Small intestine (tissue), 7 donors: ENCODE measurements at regions not wholly inside any gene's neighbourhood (a gene's known extent, or its start where the extent isn't known, plus 50 kb on each side); places are given as distances from the start of the nearest gene placed in this dataset.

Experiments
- DNase-seq, 2 donors: peaks; one replicate each; pipeline versions ENCODE4 v3.0.0 to v3.0.0-alpha.2; 2013
- FAIRE-seq: peaks from 2 replicates; lab custom pipeline; 2012; peaks lifted over from hg19 to GRCh38; lab: Jason Lieb, UNC
- H3K27ac ChIP-seq, 3 donors: one replicate each; pipeline ENCODE4 v1.5.1; 2013; ENCODE audit warnings: low read length in 2 of 3, mild to moderate bottlenecking in 2 of 3, control low read depth in 1 of 3, inconsistent platforms in 1 of 3, low read depth in 1 of 3, moderate library complexity in 1 of 3
- H3K27me3 ChIP-seq, 3 donors: one replicate each; pipeline ENCODE4 v1.6.1; 2013; ENCODE audit warnings: low read length in 3 of 3, inconsistent platforms in 1 of 3; ENCODE audit not compliant: control insufficient read depth in 3 of 3, insufficient read depth in 3 of 3
- H3K36me3 ChIP-seq, 3 donors: one replicate each; pipeline ENCODE4 v1.6.1; 2013; ENCODE audit warnings: low read length in 3 of 3, inconsistent platforms in 1 of 3, low read depth in 1 of 3, mild to moderate bottlenecking in 1 of 3, moderate library complexity in 1 of 3; ENCODE audit not compliant: control insufficient read depth in 3 of 3, insufficient read depth in 2 of 3
- H3K4me1 ChIP-seq, 3 donors: one replicate each; pipeline ENCODE4 v1.6.1; 2013; ENCODE audit warnings: low read length in 2 of 3, inconsistent platforms in 1 of 3, low read depth in 1 of 3, mild to moderate bottlenecking in 1 of 3, moderate library complexity in 1 of 3; ENCODE audit not compliant: control insufficient read depth in 3 of 3, insufficient read depth in 2 of 3
- H3K4me3 ChIP-seq, 3 donors: one replicate each; pipeline ENCODE4 v1.5.1; 2013; ENCODE audit warnings: low read length in 3 of 3, control low read depth in 1 of 3, inconsistent platforms in 1 of 3, low read depth in 1 of 3, mild to moderate bottlenecking in 1 of 3, moderate library complexity in 1 of 3
- H3K9me3 ChIP-seq, 2 donors: one replicate each; pipeline ENCODE4 v1.6.1; 2013; ENCODE audit warnings: low read depth in 1 of 2, low read length in 1 of 2; ENCODE audit not compliant: control insufficient read depth in 2 of 2, insufficient read depth in 1 of 2
- WGBS, 3 donors: extraction: QIAGEN DNeasy Blood & Tissue Kit; methylation state at CpG; one replicate each; pipeline ENCODE4 v1.1.7; 2013; 5-methylcytosine and 5-hydroxymethylcytosine counted together
- donor health status: healthy with polysubstance abuse.
- donor health status: control.
- donor health status: control.
- donor health status: Bipolar disorder and iron deficiency.
- donor health status: healthy.

DNA sequence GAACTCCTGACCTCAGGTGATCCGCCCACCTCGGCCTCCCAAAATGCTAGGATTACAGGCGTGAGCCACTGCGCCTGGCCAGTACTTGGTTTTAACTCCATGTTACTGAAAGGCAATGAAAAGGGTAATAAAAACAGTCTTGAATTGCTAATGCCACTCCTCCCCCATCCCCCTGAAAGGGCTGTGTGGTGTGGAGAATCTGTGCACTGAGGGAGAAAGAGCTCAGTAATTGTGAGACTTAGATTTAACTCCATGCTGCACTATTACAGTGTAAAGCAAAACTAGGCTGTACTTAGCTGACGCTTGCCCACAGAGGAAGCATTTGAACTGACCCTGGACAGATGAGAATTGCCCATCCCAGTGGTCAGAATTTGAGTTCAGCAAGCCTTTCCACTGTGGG is 1662.4 kb upstream of the ACO1 start:
- H3K36me3 ChIP-seq: no peaks in the 10 kb centered on the region
- 62 to 74% (median 70%) methylated on average over 5 of the region's 5 CpGs for WGBS, 3 donors
- no peaks in the 10 kb centered on the region for H3K27me3 ChIP-seq
- FAIRE-seq (no peak), DNase-seq (no peak)
- H3K9me3 ChIP-seq: no peaks in the 10 kb centered on the region
- H3K27ac ChIP-seq: no peak overlapping the region
- H3K4me1 ChIP-seq: no peaks in the 10 kb centered on the region
- no peak overlapping the region for H3K4me3 ChIP-seq

DNA sequence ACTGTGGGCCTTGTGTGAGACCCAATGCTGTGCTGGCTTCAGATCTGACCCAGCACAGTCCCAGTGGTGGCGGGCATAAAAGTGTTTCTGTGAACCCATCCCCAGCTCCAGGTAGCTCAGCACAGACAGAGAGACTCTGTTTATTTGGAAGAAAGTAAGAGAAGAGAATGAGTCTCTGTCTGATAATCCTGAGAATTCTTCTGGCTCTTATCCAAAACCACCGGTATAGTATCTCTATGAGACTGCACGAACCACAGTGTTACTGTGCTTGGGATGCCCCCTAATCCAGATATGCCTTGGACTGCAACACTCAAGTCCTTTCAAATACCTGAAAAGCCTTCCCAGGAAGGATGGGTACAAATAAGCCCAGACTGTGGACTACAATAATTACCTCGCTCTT is 1660.8 kb upstream of the ACO1 start:
- DNase-seq (no peak), FAIRE-seq (no peak)
- Histone ChIP-seq H3K4me3 (no peak overlapping the region), H3K9me3 (no peaks in the 10 kb centered on the region), H3K27me3 (no peaks in the 10 kb centered on the region), H3K36me3 (no peaks in the 10 kb centered on the region), H3K27ac (no peak overlapping the region), H3K4me1 (no peaks in the 10 kb centered on the region)
- 63 to 82% (median 76%) methylated on average over 4 of the region's 4 CpGs for WGBS, 3 donors

DNA sequence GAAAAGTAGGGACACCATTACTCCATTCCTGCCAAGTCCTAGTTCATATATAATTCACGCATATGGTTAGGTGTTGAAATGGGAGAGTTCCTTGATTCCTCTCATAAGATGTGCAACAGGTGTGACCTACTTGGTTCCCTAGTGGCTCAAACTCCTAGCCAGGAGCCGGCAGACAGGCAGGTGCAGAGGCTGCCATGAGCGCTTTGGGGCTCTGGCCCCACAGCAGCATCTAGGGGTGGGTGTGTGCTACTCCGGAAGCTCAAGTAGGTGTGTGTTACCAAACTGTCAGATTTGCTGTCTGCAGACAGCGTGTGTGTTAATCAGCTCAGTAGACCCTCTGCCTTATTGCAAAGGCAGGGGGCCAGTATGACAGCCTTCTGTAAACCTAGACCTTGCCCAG is 1652.4 kb upstream of the ACO1 start:
- FAIRE-seq (no peak), DNase-seq (no peak)
- 81 to 93% (median 84%) methylated on average over 5 of the region's 5 CpGs for WGBS, 3 donors

DNA sequence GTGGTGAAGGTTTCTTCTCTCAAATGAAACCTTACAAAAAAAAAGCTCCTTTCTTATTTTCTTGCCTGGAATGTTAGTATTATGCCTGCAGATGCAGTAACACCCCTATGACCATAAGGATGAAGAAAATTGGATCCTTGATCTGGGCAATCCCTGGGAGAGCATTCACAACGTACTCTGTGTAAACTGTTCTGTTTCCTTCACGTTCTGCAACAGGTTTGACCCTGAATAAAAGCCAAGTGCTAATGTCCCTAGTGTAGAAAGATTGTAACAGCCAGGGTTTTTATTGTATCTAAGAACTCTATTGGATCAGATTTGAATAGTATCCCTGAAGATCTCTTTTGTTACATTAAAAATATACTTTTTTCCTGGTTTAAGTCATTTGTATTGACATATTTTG is 1639.6 kb upstream of the ACO1 start:
- no peak for FAIRE-seq
- Histone ChIP-seq H3K4me1 (no peaks in the 10 kb centered on the region), H3K9me3 (no peaks in the 10 kb centered on the region), H3K27me3 (no peaks in the 10 kb centered on the region), H3K27ac (no peak overlapping the region), H3K36me3 (no peaks in the 10 kb centered on the region), H3K4me3 (no peak overlapping the region)
- DNase-seq: no peak
- 48 to 64% (median 52%) methylated on average over 2 of the region's 2 CpGs for WGBS, 3 donors

More for the DNA sequence above, 1652.4 kb upstream of the ACO1 start:
- H3K27ac ChIP-seq: no peak overlapping the region
- H3K9me3 ChIP-seq: no peaks in the 10 kb centered on the region
- H3K36me3 ChIP-seq: no peaks in the 10 kb centered on the region
- no peaks in the 10 kb centered on the region for H3K27me3 ChIP-seq
- no peaks in the 10 kb centered on the region for H3K4me1 ChIP-seq
- H3K4me3 ChIP-seq: no peak overlapping the region

DNA sequence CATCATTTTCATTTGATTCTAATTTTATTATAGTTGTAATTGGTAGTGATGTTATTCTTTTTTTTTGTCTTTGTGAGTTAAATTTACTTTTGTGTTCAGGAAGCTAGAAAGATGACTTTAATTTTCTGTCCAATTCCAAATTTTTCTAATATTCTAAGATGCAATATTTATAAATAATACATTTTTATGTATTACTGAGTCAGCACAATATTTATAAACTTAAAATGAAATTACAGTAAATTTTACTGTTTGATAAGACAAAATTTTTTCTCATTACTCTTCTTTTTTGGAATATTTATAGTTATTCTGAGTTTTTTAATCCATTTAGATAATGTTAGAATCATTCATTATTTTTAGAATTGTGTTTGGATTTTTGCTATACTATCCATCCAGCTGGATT is 1637.9 kb upstream of the ACO1 start:
- no peaks in the 10 kb centered on the region for H3K27me3 ChIP-seq
- H3K27ac ChIP-seq: no peak overlapping the region
- no peaks in the 10 kb centered on the region for H3K36me3 ChIP-seq
- no peaks in the 10 kb centered on the region for H3K9me3 ChIP-seq
- FAIRE-seq (peak; percentile 91), DNase-seq (no peak)
- no peaks in the 10 kb centered on the region for H3K4me1 ChIP-seq
- no peak overlapping the region for H3K4me3 ChIP-seq

DNA sequence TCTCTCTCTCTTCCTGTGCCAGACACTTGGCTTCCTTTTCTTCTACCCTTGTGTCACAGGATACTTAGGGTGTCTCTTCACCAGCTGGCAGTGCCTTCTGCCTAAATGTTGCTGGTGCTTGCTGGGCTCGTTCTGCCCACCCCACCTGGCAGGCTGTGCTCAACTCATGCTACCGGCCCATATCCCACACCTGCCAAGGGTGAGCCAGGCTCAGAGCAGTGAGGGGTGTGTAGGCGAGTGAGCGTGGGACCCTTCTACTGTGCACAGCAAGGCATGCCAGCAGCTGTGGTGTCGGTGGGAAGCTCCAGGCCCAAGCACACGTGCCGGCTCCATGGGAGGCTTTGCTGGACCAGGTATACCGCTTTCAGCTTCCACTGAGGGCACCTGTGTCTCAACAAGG is 1626.7 kb upstream of the ACO1 start:
- Histone ChIP-seq H3K36me3 (no peaks in the 10 kb centered on the region), H3K4me1 (no peaks in the 10 kb centered on the region), H3K9me3 (peaks cover 0 to 2% of the 10 kb centered on the region in 2 donors), H3K4me3 (no peak overlapping the region), H3K27me3 (no peaks in the 10 kb centered on the region), H3K27ac (no peak overlapping the region)
- FAIRE-seq (no peak), DNase-seq (no peak)
- WGBS, 3 donors: 89 to 91% (median 89%) methylated on average over 8 of the region's 8 CpGs

DNA sequence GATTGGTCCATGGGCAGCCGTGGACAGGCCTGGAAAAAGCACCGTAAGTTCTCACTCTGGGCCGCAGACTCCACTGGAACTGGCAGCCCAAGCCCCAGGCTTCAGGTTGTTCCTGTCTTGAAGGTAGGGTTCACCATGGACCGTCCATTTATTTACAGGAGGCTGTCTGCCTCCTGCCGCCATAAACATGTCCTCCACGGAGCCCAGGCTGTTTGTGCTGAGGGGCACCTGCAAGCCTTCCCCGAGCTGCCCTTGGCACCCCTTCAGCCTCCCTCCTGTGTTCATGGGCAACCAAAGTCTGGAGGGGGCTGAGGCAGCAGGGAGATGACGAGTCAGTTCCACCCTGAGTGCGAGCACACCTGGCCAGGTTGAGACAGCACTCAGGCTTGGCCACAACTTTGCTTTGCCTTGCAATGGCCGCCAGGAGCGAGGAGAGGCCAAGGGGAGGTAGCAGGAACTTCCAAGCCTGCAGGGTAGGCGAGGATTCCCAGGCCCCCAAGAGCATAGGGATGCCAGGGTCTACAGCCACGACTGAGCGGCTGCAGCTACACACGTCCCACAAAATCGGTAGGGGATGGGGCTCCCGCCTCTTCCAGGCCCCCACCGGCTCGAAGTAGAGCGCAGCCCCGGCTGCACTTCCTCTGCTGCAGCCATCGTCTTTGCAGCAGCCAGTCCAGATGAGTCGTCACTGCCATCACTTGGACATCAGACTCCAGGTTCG is 1625.6 kb upstream of the ACO1 start:
- Histone ChIP-seq H3K27me3 (no peaks in the 10 kb centered on the region), H3K36me3 (no peaks in the 10 kb centered on the region), H3K4me3 (no peak overlapping the region), H3K27ac (no peak overlapping the region), H3K9me3 (peaks cover 0 to 2% of the 10 kb centered on the region in 2 donors), H3K4me1 (no peaks in the 10 kb centered on the region)
- no peak for DNase-seq
- 89 to 92% (median 91%) methylated on average over 24 of the region's 24 CpGs for WGBS, 3 donors
- FAIRE-seq: no peak

DNA sequence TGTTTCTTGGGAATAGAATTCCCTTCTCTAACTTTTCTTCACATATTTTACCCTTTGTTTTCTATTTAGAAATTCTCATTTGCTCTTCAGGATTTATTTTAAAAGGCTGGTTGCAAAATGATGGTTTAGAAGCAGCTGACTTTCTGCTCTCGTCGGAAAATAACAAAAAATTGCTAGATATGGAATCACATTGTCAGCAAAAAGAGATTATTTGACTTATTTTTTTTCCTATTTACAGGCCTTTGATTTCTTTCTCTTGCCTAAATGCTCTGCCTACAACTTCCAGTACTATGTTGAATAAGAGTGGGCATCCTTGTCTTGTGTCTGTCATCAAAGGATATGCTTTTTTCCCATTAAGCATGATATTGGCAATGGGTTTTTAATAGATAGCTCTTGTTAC is 1619.1 kb upstream of the ACO1 start:
- H3K36me3 ChIP-seq: no peaks in the 10 kb centered on the region
- DNase-seq (no peak), FAIRE-seq (no peak)
- 91 to 95% (median 92%) methylated on average over 2 of the region's 2 CpGs for WGBS, 3 donors
- H3K27ac ChIP-seq: no peak overlapping the region
- no peaks in the 10 kb centered on the region for H3K4me1 ChIP-seq
- no peaks in the 10 kb centered on the region for H3K9me3 ChIP-seq
- H3K4me3 ChIP-seq: no peak overlapping the region
- H3K27me3 ChIP-seq: no peaks in the 10 kb centered on the region

DNA sequence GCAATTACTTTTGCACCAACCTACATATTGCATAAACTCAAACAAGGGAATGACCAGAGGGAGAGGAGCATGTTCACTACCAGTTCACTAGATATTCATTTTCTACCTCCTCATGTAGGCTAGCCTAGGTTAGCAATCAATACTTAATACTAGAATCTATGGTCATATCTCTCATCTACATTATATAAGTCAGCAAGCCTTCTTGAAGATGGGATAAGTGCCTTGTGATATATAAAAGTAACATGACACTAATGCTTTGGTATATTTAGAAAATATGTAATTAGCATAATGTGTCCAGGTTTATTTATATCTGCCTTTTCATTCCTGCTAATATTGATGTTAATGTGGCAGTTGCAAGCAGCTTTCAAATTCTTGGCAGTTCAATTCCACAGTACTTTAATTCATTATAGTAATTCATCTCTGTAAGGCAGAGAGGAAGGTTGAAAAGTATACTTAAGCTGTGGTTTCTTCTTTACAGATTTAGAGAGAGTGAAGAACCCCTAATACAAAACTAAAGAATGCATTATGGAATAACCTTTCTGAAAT is 1613.2 kb upstream of the ACO1 start:
- Histone ChIP-seq H3K27ac (no peak overlapping the region), H3K27me3 (no peaks in the 10 kb centered on the region), H3K9me3 (no peaks in the 10 kb centered on the region), H3K36me3 (no peaks in the 10 kb centered on the region), H3K4me1 (no peaks in the 10 kb centered on the region), H3K4me3 (no peak overlapping the region)
- FAIRE-seq (no peak), DNase-seq (no peak)
